ENCODE measurements at regions not wholly inside any gene's neighbourhood (a gene's known extent, or its start where the extent isn't known, plus 50 kb on each side); places are given as distances from the start of the nearest gene placed in this dataset.

- no peak for TF ChIP-seq POLR2A (IDR thresholded peaks at IDR 0.05)
- no peak for TF ChIP-seq CTCF (IDR thresholded peaks at IDR 0.05)
- TF ChIP-seq EP300 (IDR thresholded peaks at IDR 0.05): no peak
These were observed 132.9 kb upstream of the BLID start for GRCh38 chr11:122248939-122249338.

Data from ovary (tissue), 3 donors.